GM21526 (cell line): ENCODE measurements at regions not wholly inside any gene's neighbourhood (a gene's known extent, or its start where the extent isn't known, plus 50 kb on each side); places are given as distances from the start of the nearest gene placed in this dataset.
A peak's percentile ranks its signal among the peaks of the same experiment; 100 is the strongest.
"Not testable (repeated sequence)": the region's sequence is repeated elsewhere in the genome, so short reads cannot be mapped to it uniquely, and the experiment has no call there.

Experiments
- ATAC-seq: cut with Tn5 transposase; IDR thresholded peaks from one replicate; pipeline ENCODE4 v1.9.1; 2021; ENCODE audit warnings: moderate library complexity; ENCODE audit not compliant: unreplicated experiment, low FRiP score

DNA sequence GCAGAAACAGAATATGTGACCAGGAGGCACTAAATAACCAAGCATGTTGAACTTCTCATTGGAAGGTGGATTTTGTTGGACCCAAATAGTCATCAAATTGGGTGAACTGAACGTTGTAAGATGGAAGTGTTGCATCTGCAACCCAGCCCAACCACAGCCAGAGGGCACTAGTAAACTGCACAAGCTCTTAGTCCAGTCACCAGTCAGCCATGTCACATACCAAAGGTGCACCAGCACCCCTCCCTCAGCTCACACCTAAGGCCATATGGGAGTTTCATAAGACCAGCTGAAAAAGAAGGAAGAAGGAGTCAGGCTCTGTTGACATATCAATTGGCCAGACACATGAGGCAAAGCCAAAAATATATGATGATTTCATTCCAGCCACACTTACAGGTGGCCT, 481.7 kb upstream of the NR5A2 start:
- peak; percentile 62 for ATAC-seq

DNA sequence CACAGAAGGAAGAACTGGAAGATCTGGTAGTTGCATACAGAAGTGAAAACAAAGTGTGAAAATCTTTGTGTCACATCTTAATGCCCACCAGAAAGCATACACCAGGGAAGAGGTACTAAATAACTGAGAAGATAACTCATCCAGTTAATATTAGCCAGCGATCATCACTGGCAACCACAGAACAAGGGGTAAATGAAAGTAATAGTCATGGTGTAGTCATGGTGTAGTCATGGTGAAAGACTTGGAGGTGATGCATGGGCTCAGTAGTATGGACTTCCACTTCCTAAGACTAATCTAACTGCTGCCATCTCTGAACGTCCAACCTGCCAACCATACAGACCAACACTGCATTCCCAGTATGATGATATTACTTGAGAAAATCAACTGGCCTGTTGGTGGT, 481.2 kb upstream of the NR5A2 start:
- peak; percentile 34 for ATAC-seq

DNA sequence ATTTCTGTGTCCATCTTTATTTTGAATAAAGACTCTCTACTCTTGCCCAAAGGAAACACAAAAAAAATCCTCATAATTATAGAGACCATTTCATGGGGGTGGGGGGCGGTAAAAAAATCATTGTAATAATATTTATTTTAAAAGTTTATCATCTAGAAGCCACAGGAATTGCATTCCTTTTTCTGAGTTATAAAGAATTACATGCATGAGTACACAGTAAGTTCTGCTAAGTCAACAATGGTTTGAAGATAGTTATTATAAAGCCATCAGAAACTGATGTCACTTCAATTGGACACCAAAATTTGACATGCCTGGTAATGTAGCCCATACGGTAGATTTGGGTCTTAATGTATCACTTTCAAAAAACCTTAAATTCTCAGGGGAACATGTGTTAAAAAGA, 478.1 kb upstream of the NR5A2 start:
- ATAC-seq: no peak

DNA sequence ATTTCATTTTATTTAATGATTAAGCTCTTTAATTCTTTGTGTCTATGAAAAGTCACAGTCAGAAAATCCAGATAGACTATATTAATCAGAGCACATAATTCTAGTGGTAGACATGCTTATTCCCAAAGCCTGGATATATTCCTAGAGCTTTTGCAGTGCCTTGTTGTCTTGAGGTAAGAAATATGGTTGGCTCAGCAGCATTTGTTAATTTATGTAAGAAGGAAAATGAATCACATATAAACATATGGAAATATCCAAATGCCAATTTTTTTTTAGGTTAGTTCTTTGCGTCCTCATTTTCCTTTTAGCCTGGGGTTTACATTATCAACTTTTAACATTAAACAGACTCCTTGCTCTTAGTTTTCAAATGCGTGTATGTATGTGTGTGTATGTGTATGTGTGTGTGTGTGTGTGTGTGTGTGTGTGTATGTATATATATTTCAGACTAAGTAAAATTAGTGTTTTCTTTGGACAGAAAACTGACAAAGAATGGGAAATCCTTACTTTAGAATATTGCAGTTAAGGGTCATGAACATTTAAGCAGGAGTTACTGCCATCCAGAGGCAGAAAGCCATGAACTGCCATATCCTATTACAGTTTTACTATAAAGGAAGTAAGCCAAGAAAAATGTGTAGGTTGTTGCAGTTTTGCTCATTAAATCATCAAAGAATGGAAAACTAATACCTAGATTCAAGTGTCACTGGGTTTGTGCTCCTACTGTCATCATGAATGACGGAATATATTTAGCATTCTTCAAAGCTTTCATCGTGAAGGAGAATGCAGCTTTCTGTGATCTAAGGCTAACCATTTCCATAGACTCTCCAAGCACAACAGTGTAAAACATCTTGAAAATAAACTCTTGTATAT, 477.1 kb upstream of the NR5A2 start:
- no peak for ATAC-seq

DNA sequence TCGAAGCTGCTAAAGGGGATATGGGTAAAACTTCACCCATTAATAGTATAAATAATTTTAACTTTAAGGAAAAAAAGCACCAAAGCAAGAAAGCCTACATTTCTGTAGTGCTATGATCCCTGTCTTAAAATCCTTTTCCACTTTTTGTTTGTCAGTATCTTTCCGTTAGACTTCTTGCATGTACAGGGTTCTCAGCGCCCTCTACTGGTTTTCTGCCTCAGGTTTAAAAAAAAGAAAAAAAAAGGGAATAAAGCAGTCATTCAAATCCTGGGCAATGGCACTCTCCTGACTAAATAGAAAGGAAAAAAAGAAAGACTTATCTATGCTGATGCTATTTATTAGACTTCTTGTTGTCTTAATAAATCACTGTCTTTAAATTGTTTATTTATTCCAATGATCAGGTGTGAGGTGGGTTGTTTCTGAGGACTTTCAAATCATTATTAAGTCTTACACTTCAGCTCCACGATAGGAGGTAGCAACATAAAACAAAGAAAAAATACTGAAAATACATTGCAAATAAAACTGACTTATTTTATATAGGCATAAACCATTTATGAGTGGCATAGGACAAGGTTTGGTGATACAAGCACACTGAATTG, 475.4 kb upstream of the NR5A2 start:
- ATAC-seq: no peak

DNA sequence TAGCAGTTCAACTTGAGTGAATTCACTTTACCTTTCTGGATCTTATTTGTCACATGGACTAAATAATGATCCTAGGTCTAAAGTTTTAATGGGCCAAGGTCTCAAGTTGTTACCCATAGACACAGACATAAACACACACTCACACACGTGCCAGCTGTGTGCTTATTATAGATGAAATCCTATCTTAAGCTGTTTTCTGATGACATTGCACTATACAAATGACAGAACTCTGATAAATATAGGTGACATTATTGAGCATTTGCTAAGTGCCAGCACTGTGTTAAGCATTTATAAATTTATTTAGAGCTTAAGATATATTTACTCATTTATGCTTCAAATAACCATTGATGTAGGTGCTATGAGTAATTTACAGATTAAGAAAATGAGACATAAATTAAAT, 474.4 kb upstream of the NR5A2 start:
- ATAC-seq: no peak

DNA sequence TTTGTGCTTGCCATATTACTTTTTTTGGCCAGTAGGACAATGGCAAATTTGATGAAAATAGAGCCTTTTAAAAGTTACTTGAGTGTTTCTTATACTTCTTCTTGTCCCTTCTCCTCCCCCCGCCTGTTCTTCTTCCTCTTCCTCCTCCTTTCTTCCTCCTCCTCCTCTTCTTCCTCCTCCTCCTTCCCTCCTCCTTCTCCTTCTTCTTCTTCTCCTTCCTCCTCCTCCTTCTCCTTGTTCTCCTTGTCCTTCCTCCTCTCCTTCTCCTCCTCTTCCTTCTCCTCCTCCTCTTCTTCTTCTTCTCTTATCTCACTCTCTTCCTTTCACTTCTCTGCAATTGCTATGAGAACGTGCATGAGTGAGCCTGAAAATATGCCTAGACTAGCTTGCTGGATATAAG, 466.2 kb upstream of the NR5A2 start:
- no peak for ATAC-seq

DNA sequence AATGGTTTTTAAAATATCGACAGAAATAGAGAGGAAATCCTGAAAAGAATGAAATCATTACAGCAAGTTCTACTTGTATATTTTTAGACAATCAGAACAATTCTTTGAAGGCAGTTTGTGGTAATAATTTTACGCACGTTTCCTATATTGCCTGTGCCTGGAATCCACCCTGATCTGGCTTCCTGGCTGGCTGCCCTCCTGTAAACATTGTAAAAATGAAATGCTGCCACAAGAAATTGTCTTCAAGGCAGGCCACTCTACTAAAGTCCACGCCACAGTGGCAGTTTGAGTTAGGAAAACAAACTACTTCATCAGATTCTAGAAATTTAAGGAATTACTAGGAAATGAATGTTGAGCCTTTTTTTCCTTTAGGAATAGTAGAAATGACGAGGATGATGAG, 454.5 kb upstream of the NR5A2 start:
- ATAC-seq: no peak

DNA sequence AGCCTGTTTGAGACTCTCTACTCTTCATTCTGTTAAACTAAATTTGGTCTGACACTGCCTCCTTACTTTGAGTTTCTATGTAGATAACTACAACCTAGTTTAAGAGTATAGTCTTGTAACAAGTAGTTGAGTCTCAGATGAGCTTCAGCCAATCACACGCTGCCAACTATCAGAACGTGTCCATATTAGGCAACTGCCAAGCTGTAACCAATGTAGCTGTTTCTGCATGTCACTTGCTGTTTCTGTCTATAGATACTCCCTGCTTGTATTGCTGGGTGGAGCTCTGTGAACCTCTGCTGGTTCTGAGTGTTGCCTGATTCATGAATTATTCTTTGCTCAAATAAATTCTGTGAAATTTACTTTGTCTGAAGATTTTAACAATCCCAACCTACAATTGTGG, 452.6 kb upstream of the NR5A2 start:
- ATAC-seq: no peak

DNA sequence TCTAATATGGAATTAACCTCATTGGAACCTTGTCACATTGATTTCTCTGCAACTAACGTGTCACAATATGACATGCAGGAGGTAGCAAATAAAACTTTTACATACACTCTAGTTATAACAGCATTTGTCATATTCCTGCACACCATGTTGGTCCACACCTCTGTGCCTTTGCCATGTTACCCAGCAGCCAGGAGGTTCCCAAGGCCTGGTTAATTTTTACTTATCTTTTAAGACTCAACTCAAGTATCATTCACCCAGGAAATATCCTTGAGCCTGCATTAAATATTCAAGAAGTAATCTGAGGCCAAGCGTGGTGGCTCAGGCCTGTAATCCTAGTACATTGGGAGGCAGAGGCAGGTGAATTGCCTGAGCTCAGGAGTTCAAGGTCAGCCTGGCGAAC, 447.2 kb upstream of the NR5A2 start:
- ATAC-seq: no peak

DNA sequence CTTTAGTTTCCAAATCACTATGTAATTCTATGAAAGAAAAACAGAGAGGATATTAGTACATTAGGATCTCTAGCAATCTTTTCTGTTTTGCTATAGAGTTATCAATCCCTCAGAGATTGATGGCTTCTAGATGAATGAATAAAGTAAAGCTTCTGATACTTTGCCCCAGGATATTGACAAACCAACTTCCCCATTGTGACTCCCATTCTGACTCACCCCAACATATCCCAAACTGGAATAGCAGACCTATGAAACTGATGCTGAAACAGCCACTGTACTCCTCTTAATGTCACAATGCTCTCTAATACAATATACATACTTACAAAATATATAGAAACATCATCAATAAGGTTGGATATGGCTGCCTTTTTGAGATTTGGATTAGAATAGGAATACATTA, 442.1 kb upstream of the NR5A2 start:
- no peak for ATAC-seq

DNA sequence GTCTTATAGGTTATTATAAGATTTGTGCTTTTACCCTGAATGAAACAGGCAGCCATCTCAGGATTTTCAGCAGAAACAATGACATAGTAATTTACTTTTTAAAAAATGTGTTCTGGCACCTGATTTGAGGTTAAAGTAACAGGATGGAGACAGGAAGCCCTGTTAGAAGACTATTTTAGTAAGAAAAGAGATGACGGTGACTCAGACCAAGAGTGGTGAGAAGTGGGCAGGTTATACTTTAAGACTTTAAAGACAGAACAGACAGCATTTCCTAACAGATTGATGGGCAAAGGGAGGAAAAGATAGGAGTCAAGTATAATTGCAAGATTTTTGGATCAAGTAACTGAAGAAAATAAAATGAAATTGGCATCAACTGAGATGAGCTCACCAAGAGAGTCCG, 436.8 kb upstream of the NR5A2 start:
- no peak for ATAC-seq

DNA sequence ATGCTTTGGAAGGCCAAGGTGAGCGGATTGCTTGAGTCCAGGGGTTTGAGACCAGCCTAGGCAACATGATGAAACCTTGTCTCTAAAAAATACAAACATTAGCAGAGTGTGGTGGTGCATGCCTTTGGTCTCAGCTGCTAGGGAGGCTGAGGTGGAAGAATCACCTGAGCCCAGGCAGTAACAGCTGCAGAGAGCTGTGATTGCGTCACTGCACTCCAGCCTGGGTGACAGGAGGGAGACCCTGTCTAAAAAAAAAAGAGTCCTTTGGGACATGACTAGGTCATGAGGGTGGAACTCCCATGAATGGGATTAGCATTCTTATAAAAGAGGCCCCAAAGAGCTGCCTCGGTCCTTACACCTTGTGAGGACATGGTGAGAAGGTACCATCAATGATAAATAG, 436.0 kb upstream of the NR5A2 start:
- ATAC-seq: no peak

DNA sequence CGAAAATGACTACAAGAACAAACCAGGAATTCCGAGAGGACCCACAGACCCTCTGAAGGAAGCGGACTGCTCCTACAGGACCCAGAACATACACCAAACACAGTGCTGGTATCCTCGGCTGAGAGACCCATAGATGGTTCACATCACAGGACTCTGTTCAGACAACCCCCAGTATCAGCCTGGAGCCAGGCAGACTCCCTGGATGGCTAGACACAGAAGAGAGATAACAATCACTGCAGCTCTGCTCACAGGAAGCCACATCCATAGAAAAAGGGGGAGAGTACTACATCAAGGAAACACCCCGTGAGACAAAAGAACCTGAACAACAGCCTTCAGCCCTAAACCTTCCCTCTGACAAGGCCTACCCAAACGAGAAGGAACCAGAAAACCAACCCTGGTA, 434.0 kb upstream of the NR5A2 start:
- no peak for ATAC-seq

DNA sequence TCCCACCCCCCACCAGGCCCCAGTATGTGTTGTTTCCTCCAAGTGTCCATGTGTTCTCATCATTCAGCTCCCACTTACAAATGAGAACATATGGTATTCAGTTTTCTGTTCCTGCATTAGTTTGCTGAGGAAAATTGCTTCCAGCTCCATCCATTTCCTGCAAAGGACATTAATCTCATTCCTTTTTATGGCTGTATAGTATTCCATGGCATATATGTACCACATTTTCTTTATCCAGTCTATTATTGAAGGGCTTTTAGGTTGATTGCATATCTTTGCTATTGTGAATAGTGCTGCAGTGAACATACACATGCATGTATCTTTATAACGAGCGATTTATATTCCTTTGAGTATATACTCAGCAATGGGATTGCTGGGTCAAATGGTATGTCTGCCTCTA, 431.1 kb upstream of the NR5A2 start:
- ATAC-seq: not testable (repeated sequence)

DNA sequence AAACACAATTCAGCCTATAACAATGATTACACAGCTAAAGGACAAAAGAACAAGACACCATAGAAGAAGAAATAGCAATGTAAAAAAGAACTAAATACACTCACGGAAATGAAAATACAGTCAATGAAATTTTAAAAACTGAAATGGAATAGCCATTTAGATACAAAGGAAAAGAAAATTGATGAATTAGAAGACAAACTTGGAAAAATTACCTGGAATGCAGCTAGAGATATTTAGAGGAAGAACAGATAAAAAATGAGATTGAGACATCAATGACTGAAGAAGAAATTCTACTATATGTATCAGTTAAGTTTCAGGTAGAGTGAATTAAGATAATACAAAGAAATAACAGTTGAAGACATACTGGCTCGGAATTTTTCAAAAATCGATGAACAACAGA, 430.4 kb upstream of the NR5A2 start:
- no peak for ATAC-seq

DNA sequence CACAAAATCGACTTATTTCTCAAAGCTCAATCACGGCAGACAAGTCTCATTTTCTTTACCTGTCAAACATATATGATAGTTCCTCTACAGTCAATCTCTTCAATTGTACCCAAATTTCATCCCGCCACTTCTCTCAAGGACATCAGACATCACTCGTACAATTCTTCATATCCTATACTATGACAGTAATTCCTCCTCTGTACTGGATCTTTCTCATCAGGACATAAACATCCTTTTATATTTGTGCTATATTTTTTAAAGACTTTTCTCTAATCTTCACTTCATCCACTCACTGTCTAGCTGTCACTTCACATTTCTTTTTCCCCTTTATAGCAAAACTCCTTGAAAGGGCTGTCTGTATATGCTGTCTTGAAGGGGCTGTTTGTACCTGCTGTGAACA, 419.1 kb upstream of the NR5A2 start:
- ATAC-seq: no peak

DNA sequence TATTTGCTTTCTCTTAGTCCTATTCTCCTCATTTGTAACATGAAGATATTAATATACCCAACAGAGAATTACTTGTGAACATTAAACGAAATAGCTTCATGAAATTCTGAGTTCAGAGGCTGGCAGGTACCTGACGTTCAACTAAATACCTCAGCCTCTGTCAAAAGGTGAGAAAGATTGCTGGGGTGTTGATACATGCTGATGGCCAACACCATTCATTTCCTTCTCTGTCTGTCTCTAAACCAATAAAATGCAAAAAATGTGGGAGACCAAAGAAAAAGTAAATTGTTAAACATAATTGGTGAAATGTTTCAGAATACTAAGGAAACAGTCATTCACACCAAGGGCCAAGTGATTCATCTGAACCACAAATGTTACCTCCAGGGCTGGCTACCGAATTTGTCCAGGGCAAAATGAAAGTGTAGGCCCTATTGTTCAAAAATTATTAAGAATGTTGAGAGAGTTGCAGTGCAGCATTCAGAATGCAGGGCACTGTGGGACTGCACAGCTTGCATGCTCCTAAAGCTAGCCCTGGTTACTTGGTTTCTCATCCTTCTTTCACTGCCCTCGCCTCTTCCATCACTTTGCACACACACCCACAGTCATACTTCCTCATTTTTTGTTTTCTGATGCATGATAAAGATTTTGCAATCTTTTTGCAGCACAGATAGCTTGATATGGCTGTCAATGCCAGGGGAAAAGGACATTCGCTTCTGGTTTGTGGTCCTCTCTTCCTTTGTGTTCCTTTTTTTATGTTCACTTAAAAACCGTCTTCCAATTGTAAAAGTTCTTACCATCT, 414.3 kb upstream of the NR5A2 start:
- no peak for ATAC-seq

DNA sequence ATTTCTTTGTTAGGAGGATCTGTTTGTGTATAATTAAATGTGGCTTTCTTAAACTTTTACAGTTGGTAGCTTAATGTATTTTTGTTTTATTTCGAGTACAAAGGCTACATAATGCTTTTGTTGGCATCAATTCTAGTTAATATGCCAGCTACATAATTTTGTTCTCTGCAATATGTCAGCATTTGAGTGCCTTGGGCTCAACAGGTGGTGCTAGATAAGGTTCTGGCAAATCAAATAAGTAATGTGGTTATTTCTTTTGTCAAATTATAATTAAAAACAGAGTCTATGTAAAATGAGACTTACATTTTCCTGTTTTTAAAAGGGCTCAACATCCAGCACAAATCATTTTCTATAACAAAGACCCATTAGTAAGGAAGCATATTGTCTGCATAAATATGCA, 410.6 kb upstream of the NR5A2 start:
- no peak for ATAC-seq

DNA sequence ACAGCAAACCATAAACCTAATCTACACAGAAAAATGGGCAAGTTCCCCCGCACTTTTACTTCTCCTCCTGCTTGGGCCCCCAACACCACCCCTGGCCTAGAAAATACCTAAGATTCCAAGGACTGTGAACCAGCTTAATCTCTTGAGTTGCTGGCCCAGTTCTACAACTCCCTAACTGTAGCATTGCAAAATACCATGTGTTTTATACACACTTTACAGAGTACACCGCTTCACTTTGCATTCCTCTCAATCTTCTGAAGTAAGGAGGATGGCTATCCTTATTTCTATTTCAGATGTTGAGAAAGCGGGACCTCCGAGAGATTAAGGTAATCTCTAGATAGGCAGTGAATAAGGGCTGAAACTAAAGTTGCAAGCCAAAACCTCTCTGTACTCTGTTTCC, 408.3 kb upstream of the NR5A2 start:
- ATAC-seq: no peak

DNA sequence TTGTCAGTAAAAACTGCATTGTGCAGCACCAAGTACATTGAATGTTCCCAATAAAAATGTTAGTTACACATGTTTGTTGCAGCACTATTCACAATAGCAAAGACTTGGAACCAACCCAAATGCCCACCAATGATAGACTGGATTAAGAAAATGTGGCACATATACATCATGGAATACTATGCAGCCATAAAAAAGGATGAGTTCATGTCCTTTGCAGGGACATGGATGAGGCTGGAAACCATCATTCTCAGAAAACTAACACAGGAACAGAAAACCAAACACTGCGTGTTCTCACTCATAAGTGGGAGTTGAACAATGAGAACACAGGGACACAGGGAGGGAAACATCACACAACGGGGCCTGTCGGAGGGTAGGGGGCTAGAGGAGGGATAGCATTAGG, 401.3 kb upstream of the NR5A2 start:
- ATAC-seq: not testable (repeated sequence)

DNA sequence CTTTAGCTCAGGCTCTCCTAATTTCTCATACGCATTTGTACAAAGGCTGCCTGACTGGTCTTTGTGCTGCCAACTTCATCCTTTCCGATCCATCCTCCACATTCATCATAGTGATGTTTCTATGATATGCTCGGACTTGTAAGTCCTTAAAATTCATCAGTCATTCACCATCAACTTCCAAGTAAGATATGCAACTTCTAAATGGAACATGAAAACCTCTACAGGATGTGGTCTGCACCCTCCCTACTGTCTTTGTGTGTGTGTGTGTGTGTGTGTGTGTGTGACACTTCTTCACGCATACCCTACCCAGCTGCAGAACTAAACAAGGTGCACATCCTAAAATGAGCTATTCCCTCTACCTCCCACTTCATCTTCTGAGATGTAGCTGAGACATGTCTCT, 397.9 kb upstream of the NR5A2 start:
- no peak for ATAC-seq
